ENCODE measurements at regions not wholly inside any gene's neighbourhood (a gene's known extent, or its start where the extent isn't known, plus 50 kb on each side); places are given as distances from the start of the nearest gene placed in this dataset.
A peak's percentile ranks its signal among the peaks of the same experiment; 100 is the strongest.

GRCh38 chr11:134797411-134798089 is 385.5 kb upstream of the B3GAT1 start:
- DNase-seq (ENCODE audit: low spot score) = no peak

DNA sequence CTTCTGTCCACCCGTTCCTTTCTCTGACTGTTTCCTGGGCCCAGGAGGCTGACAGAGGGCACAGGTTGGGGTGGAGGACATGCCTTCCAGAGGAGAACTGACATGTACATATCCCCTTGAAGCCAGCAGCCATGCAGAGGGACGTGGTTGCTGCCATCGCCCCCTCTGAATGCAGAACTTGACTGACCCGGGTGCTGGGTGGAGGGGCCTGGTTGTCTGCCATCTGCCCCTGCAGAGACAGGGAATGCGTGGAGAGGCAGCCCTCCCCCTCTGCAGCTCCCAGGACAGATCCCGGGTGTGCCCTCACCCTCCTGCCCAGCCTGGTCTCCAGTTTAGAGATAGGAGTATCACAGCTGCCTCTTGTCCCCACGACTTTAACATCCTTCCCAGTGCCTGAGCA is 383.0 kb upstream of the B3GAT1 start:
- DNase-seq (ENCODE audit: low spot score) = no peak

DNA sequence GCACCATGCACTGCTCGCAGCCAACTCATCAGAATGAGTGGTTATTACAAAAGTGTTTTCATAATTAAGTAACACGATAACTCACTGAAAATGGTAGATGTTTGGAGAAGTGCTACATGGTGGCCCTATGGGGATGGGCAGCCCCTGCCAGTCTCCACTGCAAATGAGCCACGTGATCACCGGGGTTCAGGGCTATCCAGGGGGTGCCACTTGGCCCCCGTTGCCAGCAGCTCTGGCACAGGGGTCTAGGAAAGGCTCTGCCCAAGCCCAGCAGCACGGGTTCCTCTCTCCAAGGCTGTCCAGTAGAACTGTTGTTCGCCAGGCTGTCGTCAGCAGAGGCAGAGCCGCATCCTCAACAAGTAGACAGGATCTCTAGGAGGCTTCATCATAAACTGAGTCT is 382.1 kb upstream of the B3GAT1 start:
- no peak for DNase-seq (ENCODE audit: low spot score)

DNA sequence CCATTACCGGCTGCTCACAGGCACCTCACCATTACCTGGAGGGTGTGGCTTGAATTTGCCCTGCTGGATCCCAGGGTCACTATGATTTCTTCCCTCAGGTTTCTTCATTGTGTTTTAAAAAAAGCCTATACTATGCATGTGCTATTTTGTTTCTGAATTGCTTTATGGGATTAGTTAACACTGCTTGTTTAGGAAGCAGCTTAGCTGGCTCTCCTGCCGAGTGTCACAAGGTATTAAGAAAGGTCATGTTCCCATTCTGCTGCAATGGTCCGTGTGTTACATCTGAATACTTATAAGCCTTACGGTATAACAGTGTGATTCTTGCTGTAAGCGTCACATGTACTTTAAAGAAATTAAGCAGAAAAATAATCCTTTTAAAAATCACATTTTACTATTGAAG is 380.6 kb upstream of the B3GAT1 start:
- DNase-seq (ENCODE audit: low spot score) = no peak

DNA sequence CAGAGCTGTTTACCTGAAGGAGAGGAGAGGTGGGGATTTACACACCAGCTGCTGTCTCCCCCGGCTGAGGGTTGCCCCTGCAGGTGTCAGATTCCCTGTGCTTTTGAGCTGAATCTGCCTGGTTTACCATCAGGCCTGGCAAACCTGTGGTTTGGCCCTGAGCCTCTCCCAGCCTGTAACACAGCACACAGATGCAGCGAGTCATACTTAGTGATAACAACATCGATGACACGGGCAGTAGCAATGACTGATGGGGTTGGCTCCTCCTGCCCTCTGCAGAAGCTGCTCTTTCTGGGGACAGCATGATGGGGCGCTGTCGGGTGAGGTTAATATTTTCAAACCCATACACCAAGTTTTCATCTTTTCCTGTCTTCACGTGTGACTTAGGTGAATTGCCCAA is 380.0 kb upstream of the B3GAT1 start:
- DNase-seq (ENCODE audit: low spot score) = no peak

GRCh38 chr11:134791102-134791501 is 379.1 kb upstream of the B3GAT1 start:
- DNase-seq (ENCODE audit: low spot score) = no peak

- DNase-seq (ENCODE audit: low spot score) = no peak
Measured at GRCh38 chr11:134789104-134789503, 377.1 kb upstream of the B3GAT1 start.

- no peak for DNase-seq (ENCODE audit: low spot score)
Measured at GRCh38 chr11:134786636-134787035, 374.6 kb upstream of the B3GAT1 start.

DNA sequence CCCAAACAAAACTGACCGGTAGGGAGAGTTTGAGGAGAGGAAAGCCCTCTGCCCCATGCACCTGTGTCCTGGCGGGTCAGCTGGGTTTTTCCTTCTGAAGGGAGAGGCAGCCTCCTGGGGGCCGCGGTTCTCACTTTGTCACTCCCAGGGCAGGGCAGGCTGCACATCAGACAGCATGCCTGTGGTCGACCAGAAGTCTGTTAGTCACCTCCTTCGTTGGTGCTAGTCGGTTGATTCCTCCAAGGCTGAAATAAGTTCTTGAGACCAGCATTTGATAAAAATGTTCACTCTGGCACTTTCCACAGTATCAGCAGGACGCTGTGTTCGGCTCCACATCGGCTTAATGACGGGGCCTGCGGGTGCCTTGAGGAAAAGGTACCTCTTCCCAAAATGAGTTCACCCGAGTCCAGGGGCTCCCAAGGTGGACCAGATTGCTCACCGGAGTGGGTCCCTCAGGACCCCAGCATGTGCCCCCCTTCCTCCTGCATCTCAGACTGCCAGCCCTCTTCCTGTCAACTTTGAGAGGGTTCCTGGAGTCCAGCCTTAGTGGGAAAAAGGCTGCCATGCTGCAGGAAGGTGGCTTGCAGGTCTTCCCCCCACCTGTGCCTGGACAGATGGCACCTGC is 373.7 kb upstream of the B3GAT1 start:
- no peak for DNase-seq (ENCODE audit: low spot score)

- DNase-seq (ENCODE audit: low spot score) = no peak
Measured at GRCh38 chr11:134785059-134785458, 373.0 kb upstream of the B3GAT1 start.

GRCh38 chr11:134784568-134784967 is 372.5 kb upstream of the B3GAT1 start:
- DNase-seq (ENCODE audit: low spot score) = no peak

- DNase-seq (ENCODE audit: low spot score) = no peak
Measured at GRCh38 chr11:134784046-134784445, 372.0 kb upstream of the B3GAT1 start.

- DNase-seq (ENCODE audit: low spot score) = no peak
Measured at GRCh38 chr11:134783234-134783633, 371.2 kb upstream of the B3GAT1 start.

DNA sequence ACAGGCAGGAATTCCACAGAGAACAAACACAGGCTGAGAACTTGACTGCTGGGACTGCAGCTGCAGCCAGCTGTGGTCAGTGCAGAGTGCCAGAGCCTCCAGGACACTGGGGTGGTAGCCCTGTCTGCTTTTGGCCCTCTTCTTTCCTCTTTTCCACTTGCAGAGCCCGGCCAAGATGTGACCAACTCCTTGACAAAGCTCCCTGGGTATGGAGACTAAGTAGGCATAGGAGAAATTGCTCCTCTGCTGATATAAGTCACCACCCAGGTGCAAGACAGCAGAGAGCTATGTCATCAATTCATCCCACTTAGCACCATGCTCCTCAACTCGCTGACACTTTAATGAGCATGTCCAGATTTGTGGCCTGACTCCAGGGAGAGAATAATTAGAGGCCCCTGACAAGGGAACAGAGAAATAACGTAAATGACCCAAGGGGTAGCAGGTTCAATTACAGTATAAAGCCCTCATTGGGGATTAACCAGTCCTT is 369.4 kb upstream of the B3GAT1 start:
- no peak for DNase-seq (ENCODE audit: low spot score)

DNA sequence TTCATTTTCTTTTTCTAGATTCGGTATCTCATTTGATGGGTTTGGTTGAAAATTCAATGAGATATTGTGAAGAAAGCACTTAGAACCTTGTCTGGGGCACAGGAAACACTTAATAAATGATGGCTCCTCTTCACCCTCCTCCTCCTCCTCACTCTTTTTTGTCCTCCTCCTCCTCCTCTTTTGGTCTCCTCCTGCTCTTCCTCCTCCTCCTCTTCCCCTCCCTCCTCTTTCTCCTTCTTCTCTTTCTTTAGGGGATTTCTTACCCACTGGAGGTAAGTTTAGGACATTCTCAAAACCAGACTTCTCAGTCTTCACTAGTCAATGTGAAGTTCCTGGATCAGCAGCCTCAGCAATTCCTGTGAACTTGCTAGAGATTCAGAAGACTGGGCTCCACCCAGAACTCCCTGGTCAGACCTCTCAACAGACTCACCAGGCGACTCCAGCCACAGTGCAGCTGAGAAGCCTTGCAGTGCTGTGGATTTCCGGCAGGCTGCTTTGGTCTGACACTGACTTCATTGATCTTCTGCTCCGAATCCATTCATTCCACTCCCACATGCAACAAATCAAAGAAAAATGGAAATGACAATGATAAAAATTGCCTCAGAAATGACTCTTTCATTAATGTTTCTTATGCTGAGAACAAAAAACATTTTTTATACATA is 368.6 kb upstream of the B3GAT1 start:
- peak; percentile 15 for DNase-seq (ENCODE audit: low spot score)

- DNase-seq (ENCODE audit: low spot score) = no peak
Measured at GRCh38 chr11:134779179-134779578, 367.1 kb upstream of the B3GAT1 start.

DNA sequence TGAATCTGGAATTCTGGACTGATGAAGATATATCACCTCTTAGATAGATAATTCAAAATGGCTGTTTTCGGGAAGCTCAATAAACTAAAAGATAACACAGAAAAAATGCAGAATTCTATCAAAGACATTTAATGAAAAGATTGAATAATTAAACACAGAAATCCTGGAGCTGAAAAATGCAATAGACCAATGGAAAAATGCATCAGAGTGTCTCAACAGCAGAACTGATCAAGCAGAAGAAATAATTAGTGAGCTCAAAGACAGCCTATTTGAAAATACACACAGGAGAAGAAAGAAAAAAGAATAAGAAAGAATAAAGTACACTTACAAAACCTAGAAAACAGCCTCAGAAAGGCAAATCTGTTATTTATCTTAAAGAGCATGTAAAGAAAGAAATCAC is 356.4 kb upstream of the B3GAT1 start:
- DNase-seq (ENCODE audit: low spot score) = no peak

DNA sequence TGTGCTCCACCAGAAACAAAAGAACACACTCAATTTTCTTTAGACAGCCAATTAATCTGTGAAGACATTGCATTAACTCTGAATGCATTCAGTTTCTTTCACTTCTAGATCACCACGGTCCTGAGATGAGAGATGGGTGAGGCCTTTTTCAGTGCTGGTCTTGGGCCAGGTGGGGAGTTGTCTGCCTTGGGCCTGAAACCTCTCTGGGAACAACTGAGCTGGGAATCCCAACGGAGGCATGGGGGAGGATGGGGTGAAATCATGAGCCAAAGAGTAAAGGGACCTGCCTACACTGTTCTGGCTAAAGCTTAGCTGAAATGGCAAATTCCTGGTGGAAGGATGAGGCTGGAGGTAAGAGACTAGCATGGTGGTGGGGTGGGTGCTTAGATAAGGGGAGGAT is 353.5 kb upstream of the B3GAT1 start:
- no peak for DNase-seq (ENCODE audit: low spot score)

GRCh38 chr11:134764966-134765365 is 352.9 kb upstream of the B3GAT1 start:
- DNase-seq (ENCODE audit: low spot score) = no peak

- DNase-seq (ENCODE audit: low spot score) = no peak
Measured at GRCh38 chr11:134764367-134764766, 352.3 kb upstream of the B3GAT1 start.

DNA sequence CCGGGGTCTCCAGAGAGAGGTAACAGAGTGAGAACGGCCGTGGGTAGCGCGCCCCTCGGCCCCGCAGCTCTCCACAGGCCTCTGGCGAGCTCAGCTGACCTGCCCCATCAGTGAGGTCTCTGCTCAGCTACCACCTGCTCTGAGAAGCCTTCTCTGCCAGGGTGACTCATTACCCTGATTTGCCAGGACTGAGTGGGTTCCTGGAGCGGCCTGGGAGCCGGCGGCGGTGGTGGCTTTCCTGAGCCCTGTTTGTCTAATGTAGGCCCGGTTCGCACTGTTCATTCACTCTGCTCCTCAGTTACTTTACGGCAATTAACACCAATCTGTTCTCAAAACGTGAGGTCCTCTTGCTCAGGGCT is 351.0 kb upstream of the B3GAT1 start:
- no peak for DNase-seq (ENCODE audit: low spot score)

DNA sequence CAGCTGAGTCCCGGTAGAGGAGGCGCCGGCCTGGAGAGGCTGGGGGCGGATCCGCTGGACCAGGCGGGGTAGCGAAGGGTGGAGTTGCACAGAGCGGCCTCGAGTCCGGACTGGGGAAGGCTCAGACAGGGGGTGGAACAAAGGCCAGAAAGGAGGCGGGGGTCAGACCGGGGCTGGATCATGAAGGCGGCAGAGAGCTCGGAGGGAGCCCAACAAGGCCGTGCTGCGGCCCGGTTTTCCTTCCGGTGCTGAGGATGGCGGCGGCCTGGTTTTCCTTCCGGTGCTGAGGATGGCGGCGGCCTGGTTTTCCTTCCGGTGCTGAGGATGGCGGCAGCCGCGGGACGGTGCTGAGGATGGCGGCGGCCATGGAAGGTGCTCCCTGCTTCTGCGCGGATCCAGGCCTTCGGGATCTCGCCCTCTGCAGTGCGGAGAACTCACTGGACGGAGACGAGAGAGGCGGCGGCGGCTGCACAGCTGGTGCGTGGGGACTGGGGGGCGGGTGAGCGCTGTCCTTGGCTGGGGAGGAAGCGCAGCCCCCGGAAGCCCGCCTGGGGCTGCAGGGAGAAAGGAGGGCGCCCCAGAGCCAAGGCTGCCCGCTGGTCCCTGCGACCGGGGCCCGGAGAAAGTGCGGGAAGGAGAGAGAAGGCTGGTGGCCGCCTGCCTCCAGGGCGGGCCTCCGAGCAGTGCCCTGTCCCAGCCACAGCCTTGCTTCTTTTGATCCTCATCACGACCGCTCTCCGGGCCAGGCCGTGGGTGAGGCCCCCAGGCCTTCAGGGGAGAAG is 350.4 kb upstream of the B3GAT1 start:
- no peak for DNase-seq (ENCODE audit: low spot score)

GRCh38 chr11:134761926-134762247 is 349.8 kb upstream of the B3GAT1 start:
- DNase-seq (ENCODE audit: low spot score) = no peak
